Loucy (cell line): ENCODE measurements at regions not wholly inside any gene's neighbourhood (a gene's known extent, or its start where the extent isn't known, plus 50 kb on each side); places are given as distances from the start of the nearest gene placed in this dataset.

ENCODE experiments used
- EZH2phosphoT487 ChIP-seq: fragments of 200-600 bp; IDR thresholded peaks from 2 replicates; pipeline ENCODE4 v1.6.1; 2018; ENCODE audit warnings: antibody characterized with exemption, mild to moderate bottlenecking, moderate library complexity, borderline replicate concordance
- TF ChIP-seq, protein P1 (sequence below): fragments of 200-600 bp; sonication (generic); conservative IDR thresholded peaks from 2 replicates; pipeline ENCODE4 v1.5.1; 2014; ENCODE audit warnings: mild to moderate bottlenecking, antibody characterized with exemption, low read length

DNA sequence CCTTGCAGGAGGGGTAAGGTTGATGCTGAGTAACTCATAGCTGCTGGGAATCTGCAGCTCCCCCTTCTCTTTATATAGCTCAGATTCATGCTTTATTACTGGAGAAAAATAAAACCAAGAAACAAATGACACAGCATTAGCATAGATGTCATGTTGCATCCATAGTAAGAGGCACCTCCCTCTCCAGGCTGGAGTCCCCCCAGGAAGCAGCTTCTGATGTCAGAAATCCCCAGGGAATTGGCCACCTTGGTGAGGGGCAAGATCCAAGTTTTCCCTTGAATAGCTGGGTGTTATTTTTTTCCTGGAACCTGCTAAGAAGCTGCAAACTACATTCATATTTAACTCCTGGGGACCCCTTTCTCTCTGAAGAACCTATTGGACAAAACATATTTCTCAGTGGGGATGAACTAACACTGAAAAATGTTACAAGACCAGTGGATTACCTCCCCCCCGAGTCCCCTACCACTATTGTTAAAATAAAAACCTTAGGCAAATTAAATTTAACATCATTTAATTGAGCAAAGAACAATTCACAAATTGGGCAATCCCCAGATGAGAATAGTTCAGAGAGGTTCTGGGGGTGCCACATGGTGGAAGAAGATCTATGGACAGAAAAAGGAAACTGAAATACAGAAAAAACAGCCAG is 163.7 kb upstream of the NAMPT start:
- TF ChIP-seq, protein P1, sequence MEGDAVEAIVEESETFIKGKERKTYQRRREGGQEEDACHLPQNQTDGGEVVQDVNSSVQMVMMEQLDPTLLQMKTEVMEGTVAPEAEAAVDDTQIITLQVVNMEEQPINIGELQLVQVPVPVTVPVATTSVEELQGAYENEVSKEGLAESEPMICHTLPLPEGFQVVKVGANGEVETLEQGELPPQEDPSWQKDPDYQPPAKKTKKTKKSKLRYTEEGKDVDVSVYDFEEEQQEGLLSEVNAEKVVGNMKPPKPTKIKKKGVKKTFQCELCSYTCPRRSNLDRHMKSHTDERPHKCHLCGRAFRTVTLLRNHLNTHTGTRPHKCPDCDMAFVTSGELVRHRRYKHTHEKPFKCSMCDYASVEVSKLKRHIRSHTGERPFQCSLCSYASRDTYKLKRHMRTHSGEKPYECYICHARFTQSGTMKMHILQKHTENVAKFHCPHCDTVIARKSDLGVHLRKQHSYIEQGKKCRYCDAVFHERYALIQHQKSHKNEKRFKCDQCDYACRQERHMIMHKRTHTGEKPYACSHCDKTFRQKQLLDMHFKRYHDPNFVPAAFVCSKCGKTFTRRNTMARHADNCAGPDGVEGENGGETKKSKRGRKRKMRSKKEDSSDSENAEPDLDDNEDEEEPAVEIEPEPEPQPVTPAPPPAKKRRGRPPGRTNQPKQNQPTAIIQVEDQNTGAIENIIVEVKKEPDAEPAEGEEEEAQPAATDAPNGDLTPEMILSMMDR, result no peak
- TF ChIP-seq EZH2phosphoT487, result no peak
